ENCODE measurements at regions not wholly inside any gene's neighbourhood (a gene's known extent, or its start where the extent isn't known, plus 50 kb on each side); places are given as distances from the start of the nearest gene placed in this dataset.

- in situ Hi-C loops (cut with HindIII; ENCODE audit: low sequenced_read_pairs): no loop called here
These were observed 52.1 kb upstream of the IL12A start for GRCh38 chr3:159936541-159936940.

GRCh38 chr3:159937561-159938166 is 51.0 kb upstream of the IL12A start:
- in situ Hi-C loops (cut with HindIII; ENCODE audit: low sequenced_read_pairs): no loop called here

DNA sequence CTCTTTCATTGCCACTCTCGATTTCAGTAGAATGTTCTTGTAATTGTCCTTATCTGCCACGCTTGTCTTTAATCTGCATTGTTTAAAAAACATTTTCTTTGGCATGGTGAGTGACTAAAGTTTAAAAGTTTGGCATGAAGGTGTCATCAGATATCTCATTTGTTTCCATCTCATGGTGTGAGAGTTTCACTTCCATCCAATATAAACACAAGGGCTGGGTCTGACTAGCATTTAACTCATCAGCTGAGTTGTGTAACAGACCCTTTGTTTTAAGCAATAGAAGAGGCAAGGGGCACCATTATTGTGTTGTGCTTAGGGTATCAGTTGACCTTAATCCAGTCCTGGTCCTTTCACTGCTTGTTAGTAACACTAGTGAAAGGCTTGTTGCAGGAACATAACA is 49.9 kb upstream of the IL12A start:
- in situ Hi-C loops (cut with HindIII; ENCODE audit: low sequenced_read_pairs): no loop called here

All from DLD1 (cell line).